Activated CD8-positive, alpha-beta memory T cell treated with anti-CD3 and anti-CD28 coated beads, Interleukin-2, amount 10 ng/mL, durations not matched to agents 7 days and 5 days (primary cell): ENCODE measurements at regions not wholly inside any gene's neighbourhood (a gene's known extent, or its start where the extent isn't known, plus 50 kb on each side); places are given as distances from the start of the nearest gene placed in this dataset.
"Not testable (repeated sequence)": the region's sequence is repeated elsewhere in the genome, so short reads cannot be mapped to it uniquely, and the experiment has no call there.

Experiments used
- ATAC-seq: fragments of 150-1000 bp; cut with Tn5 transposase; one replicate; pipeline ENCODE4 v1.10.0; 2021; ENCODE audit warnings: moderate library complexity
- CTCF ChIA-PET: fragments of 350-600 bp; sonication (Branson Sonifier 250); formaldehyde crosslinking; loops from one replicate; lab custom pipeline; 2021; ENCODE audit warnings: antibody characterized with exemption; lab: Charles Lee
- DNase-seq: peaks from one replicate; pipeline ENCODE4 v3.0.0-alpha.2; 2020
- H3K27ac Mint-ChIP-seq: one replicate; pipeline ENCODE4 v1.8.0; 2021; ENCODE audit warnings: mild to moderate bottlenecking, mixed read lengths
- H3K27me3 Mint-ChIP-seq: one replicate; pipeline ENCODE4 v1.8.0; 2021; ENCODE audit warnings: mixed read lengths
- H3K36me3 Mint-ChIP-seq: one replicate; pipeline ENCODE4 v1.8.0; 2021; ENCODE audit warnings: mild to moderate bottlenecking, mixed read lengths
- H3K4me1 Mint-ChIP-seq: one replicate; pipeline ENCODE4 v1.8.0; 2021; ENCODE audit warnings: mixed read lengths
- H3K4me3 Mint-ChIP-seq: one replicate; pipeline ENCODE4 v1.8.0; 2021; ENCODE audit warnings: mild to moderate bottlenecking, moderate library complexity, mixed read lengths
- H3K9me3 Mint-ChIP-seq: one replicate; pipeline ENCODE4 v1.8.0; 2022; ENCODE audit warnings: low read depth, mixed read lengths

DNA sequence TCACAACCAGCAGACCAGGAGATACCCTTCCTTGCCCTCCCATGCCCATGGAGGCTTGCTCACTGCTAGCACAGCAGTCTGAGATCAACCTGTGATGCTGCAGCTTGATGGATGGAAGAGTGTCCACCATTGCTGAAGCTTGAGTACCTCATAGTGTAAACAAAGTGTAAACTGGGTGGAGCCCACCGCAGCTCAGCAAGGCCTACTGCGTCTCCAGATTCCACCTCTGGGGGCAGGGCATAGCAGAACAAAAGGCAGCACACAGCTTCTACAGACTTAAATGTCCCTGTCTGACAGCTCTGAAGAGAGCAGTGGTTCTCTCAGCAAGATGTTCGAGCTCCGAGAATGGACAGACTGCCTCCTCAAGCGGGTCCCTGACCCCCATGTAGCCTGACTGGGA, 608.8 kb downstream of the CETN3 start:
- ATAC-seq, CTCF ChIA-PET, H3K27ac Mint-ChIP-seq, H3K36me3 Mint-ChIP-seq, H3K9me3 Mint-ChIP-seq, H3K4me1 Mint-ChIP-seq, H3K27me3 Mint-ChIP-seq, H3K4me3 Mint-ChIP-seq, DNase-seq: not testable (repeated sequence)

DNA sequence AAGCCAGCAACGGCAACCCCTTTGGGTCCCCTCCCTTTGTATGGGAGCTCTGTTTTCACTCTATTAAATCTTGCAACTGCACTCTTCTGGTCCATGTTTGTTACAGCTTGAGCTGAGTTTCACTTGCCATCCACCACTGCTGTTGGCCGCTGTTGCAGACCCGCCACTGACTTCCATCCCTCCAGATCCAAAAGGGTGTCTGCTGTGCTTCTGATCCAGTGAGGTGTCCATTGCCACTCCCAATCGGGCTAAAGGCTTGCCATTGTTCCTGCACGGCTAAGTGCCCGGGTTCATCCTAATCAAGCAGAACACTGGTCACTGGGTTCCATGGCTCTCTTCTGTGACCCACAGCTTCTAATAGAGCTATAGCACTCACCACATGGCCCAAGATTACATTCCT, 615.1 kb downstream of the CETN3 start:
- H3K27me3 Mint-ChIP-seq, H3K4me1 Mint-ChIP-seq, H3K36me3 Mint-ChIP-seq, H3K27ac Mint-ChIP-seq, CTCF ChIA-PET, H3K9me3 Mint-ChIP-seq, DNase-seq, ATAC-seq, H3K4me3 Mint-ChIP-seq: not testable (repeated sequence)

GRCh38 chr5:89779734-89780133, 629.8 kb downstream of the CETN3 start:
- peaks cover 30% of the 10 kb centered on the region for H3K9me3 Mint-ChIP-seq

DNA sequence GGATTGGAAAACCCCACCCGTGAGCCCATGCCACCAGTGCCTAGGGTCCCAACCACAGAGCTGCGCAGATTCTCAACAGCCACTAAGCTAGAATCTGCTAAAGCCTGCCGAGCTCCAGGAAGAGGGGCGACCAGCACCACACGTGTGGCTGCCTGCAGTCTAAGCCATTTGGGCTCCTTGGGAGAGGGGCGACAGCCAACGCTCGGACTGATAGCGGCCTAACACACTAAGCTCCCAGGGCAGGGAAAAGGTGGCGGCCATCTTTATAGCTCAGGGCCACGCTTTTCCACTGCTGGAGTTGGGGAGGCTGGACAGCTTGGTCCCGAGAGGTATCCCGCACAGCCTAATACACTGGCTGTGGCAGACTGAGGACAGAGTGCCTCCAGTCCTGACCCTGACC, 631.8 kb downstream of the CETN3 start:
- Mint-ChIP-seq H3K4me1 (no peaks in the 10 kb centered on the region), H3K4me3 (no peak overlapping the region), H3K9me3 (peaks cover 28% of the 10 kb centered on the region), H3K36me3 (no peaks in the 10 kb centered on the region), H3K27ac (no peak overlapping the region), H3K27me3 (no peaks in the 10 kb centered on the region)
- CTCF ChIA-PET, result no interaction called here
- ATAC-seq, result no peak
- no peak for DNase-seq

More at GRCh38 chr5:89779734-89780133, 629.8 kb downstream of the CETN3 start:
- H3K4me3 Mint-ChIP-seq, ATAC-seq, H3K27ac Mint-ChIP-seq, H3K36me3 Mint-ChIP-seq, CTCF ChIA-PET, DNase-seq, H3K27me3 Mint-ChIP-seq, H3K4me1 Mint-ChIP-seq: not testable (repeated sequence)

GRCh38 chr5:89769975-89770374, 639.6 kb downstream of the CETN3 start:
- no peak for DNase-seq
- Mint-ChIP-seq H3K27me3 (no peaks in the 10 kb centered on the region), H3K9me3 (peaks cover 3% of the 10 kb centered on the region), H3K36me3 (no peaks in the 10 kb centered on the region), H3K4me3 (no peak overlapping the region), H3K4me1 (no peaks in the 10 kb centered on the region), H3K27ac (no peak overlapping the region)
- ATAC-seq, result no peak
- CTCF ChIA-PET, result no interaction called here

- Mint-ChIP-seq H3K36me3 (no peaks in the 10 kb centered on the region), H3K27me3 (no peaks in the 10 kb centered on the region), H3K9me3 (no peaks in the 10 kb centered on the region), H3K4me1 (no peaks in the 10 kb centered on the region), H3K27ac (no peak overlapping the region), H3K4me3 (no peak overlapping the region)
- DNase-seq (no peak), ATAC-seq (no peak)
- CTCF ChIA-PET, result no interaction called here
Measured at GRCh38 chr5:89759802-89760201, 649.8 kb downstream of the CETN3 start.

GRCh38 chr5:89758146-89758545, 651.4 kb downstream of the CETN3 start:
- ATAC-seq, result no peak
- Mint-ChIP-seq H3K27me3 (no peaks in the 10 kb centered on the region), H3K4me3 (no peak overlapping the region), H3K9me3 (no peaks in the 10 kb centered on the region), H3K4me1 (no peaks in the 10 kb centered on the region), H3K36me3 (no peaks in the 10 kb centered on the region), H3K27ac (no peak overlapping the region)
- DNase-seq, result no peak
- CTCF ChIA-PET, result no interaction called here

DNA sequence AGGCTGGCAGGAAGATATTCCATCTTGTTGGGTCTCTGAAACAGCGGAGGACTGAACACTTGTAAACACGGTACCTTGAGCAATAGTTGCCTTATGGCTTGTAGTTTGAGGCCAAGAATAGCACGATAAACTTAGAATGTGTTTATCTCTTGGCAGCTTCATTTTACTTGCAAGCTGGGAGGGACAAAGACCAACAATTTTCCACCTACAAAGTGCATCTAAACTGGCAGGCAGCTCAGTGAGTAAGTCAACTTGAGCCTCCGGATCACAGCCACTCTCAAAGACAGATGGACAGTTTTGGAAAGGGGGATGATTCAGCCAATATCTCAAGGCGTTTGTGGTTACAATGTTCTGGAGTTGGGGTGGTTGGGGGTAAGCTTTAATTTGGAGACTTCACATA, 652.6 kb downstream of the CETN3 start:
- Mint-ChIP-seq H3K4me3 (no peak overlapping the region), H3K9me3 (no peaks in the 10 kb centered on the region), H3K27me3 (no peaks in the 10 kb centered on the region), H3K4me1 (no peaks in the 10 kb centered on the region), H3K36me3 (no peaks in the 10 kb centered on the region), H3K27ac (no peak overlapping the region)
- ATAC-seq (no peak), DNase-seq (no peak)
- CTCF ChIA-PET, result no interaction called here

DNA sequence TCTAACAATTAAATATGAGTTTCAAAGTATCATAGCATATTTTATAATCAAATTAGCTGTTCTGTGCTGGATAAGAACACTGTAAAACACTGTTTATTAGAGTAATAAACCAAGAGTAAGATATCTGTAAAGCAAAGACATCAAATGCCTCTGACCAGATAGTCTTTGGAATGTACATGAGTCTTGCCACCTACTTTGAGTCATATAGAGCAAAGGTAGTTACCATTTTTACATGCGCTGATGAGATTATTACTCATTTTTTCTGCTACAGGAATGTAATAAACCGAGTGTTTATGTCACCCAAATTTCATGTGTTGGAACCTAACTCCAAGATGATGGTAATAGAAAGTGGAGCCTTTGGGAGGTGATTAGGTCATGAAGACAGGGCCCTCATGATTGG, 654.5 kb downstream of the CETN3 start:
- no peak overlapping the region for H3K4me3 Mint-ChIP-seq
- H3K36me3 Mint-ChIP-seq, result no peaks in the 10 kb centered on the region
- DNase-seq (no peak), ATAC-seq (no peak)
- no peaks in the 10 kb centered on the region for H3K4me1 Mint-ChIP-seq
- H3K9me3 Mint-ChIP-seq, result no peaks in the 10 kb centered on the region
- CTCF ChIA-PET, result no interaction called here
- H3K27me3 Mint-ChIP-seq, result no peaks in the 10 kb centered on the region
- no peak overlapping the region for H3K27ac Mint-ChIP-seq

- ATAC-seq (no peak), DNase-seq (no peak)
- no peaks in the 10 kb centered on the region for H3K4me1 Mint-ChIP-seq
- CTCF ChIA-PET, result no interaction called here
- H3K27me3 Mint-ChIP-seq, result no peaks in the 10 kb centered on the region
- H3K27ac Mint-ChIP-seq, result no peak overlapping the region
- H3K36me3 Mint-ChIP-seq, result no peaks in the 10 kb centered on the region
- no peak overlapping the region for H3K4me3 Mint-ChIP-seq
- peaks cover 2% of the 10 kb centered on the region for H3K9me3 Mint-ChIP-seq
Measured at GRCh38 chr5:89735082-89735481, 674.5 kb downstream of the CETN3 start.

- no peak overlapping the region for H3K4me3 Mint-ChIP-seq
- ATAC-seq (no peak), DNase-seq (no peak)
- H3K4me1 Mint-ChIP-seq, result no peaks in the 10 kb centered on the region
- no peaks in the 10 kb centered on the region for H3K27me3 Mint-ChIP-seq
- H3K36me3 Mint-ChIP-seq, result no peaks in the 10 kb centered on the region
- CTCF ChIA-PET, result no interaction called here
- H3K9me3 Mint-ChIP-seq, result peaks cover 4% of the 10 kb centered on the region
- H3K27ac Mint-ChIP-seq, result no peak overlapping the region
Measured at GRCh38 chr5:89733772-89734171, 675.8 kb downstream of the CETN3 start.

DNA sequence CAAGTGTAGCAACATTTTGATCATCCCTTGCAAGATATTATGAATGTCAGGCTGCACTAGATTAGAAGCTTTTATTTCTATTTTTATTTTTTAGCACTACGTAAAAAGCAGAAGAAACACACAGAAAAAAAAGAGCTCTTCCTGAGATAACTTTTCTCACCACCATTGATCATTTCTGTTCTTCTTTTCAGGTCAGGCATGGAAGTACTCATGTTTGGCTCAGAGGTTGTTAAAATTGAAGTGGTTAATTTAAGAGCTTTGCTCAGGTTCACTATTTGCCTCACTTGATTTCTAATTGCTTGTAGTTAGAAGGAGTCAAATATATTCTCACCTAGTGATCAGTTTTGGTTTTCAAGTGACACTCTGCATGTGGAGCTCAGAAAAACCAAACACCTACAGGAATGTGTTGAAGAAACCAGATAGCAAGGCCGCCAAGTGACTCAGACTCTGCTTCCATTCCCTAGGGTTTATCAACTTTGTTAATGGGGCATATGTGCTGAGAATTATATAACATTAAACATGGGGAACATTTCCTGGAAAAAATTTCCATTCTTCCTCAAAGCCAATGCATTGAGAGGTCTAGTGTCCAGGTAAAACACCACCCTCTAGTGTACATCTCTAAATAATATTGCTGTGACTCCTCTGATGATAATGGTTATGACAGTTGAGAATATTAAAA, 679.8 kb downstream of the CETN3 start:
- Mint-ChIP-seq H3K9me3 (peaks cover 4% of the 10 kb centered on the region), H3K36me3 (no peaks in the 10 kb centered on the region), H3K27ac (no peak overlapping the region), H3K27me3 (no peaks in the 10 kb centered on the region), H3K4me3 (no peak overlapping the region), H3K4me1 (no peaks in the 10 kb centered on the region)
- CTCF ChIA-PET, result no interaction called here
- DNase-seq, result no peak
- ATAC-seq, result no peak

DNA sequence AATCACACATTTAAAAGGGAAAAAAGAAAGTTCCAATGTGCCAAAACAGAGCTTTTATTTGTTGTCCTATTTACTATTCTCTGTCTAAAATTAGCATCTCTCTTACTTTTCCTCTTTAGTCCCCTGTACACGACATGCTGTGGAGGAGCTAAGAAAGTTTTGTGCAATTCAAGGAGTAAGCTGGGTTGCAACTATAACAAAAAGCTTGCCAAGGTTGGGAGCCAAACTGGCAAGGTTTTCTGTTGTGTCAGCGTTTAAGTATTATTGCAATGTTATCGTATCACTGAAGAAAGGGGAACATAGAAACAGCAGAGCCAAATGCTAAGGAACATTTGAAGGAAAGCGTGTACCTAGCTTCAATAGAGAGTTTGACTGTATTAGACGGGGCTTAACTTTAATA, 680.8 kb downstream of the CETN3 start:
- Mint-ChIP-seq H3K36me3 (no peaks in the 10 kb centered on the region), H3K4me1 (no peaks in the 10 kb centered on the region), H3K27me3 (no peaks in the 10 kb centered on the region), H3K9me3 (peaks cover 4% of the 10 kb centered on the region), H3K27ac (no peak overlapping the region), H3K4me3 (no peak overlapping the region)
- CTCF ChIA-PET, result no interaction called here
- no peak for DNase-seq
- ATAC-seq, result no peak

DNA sequence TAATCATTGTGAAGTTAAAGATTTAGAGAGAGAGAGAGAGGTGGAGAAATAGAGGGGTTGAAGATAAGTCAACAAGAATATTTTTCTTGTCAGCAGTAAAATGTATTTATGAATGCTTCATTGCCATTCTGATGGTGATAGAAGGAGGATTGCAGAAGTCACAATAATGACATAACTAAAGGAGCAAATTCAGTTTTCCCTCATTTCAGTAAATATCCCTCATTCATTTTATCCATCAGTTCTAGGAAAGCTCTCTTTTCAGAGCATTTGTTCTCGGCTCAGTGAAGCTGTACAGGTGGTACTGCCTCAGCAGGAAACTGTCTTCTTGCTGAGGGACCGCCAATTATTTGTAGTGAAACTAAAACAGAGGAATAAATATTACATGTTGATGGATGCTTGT, 681.4 kb downstream of the CETN3 start:
- H3K9me3 Mint-ChIP-seq, result peaks cover 6% of the 10 kb centered on the region
- H3K36me3 Mint-ChIP-seq, result no peaks in the 10 kb centered on the region
- no peak overlapping the region for H3K4me3 Mint-ChIP-seq
- ATAC-seq, result no peak
- no peak for DNase-seq
- H3K4me1 Mint-ChIP-seq, result no peaks in the 10 kb centered on the region
- CTCF ChIA-PET, result no interaction called here
- no peaks in the 10 kb centered on the region for H3K27me3 Mint-ChIP-seq
- no peak overlapping the region for H3K27ac Mint-ChIP-seq
